Adrenal gland (tissue), 5 donors: ENCODE measurements at regions not wholly inside any gene's neighbourhood (a gene's known extent, or its start where the extent isn't known, plus 50 kb on each side); places are given as distances from the start of the nearest gene placed in this dataset.

ENCODE experiments used
- POLR2A ChIP-seq, 2 donors: fragments of 450-650 bp; IDR thresholded peaks; one replicate each; pipeline ENCODE4 v1.6.1; 2017; ENCODE audit warnings: antibody characterized with exemption in 2 of 2, mild to moderate bottlenecking in 2 of 2, moderate library complexity in 1 of 2
- TF ChIP-seq, protein P1 (sequence below), 6 experiments: fragments of 450-650 bp in 4 of 6; fragments of 200-600 bp in 2 of 6; sonication (generic) in 1 of 6; IDR thresholded peaks; 1 replicate in 5 of 6; 2 replicates in 1 of 6; pipeline versions ENCODE4 v1.5.1 to v1.8.0; 2016 to 2021; ENCODE audit warnings: antibody characterized with exemption in 6 of 6, mild to moderate bottlenecking in 2 of 6, moderate library complexity in 1 of 6
- donor health status: DM: no; HTN: no; CAD: no.

DNA sequence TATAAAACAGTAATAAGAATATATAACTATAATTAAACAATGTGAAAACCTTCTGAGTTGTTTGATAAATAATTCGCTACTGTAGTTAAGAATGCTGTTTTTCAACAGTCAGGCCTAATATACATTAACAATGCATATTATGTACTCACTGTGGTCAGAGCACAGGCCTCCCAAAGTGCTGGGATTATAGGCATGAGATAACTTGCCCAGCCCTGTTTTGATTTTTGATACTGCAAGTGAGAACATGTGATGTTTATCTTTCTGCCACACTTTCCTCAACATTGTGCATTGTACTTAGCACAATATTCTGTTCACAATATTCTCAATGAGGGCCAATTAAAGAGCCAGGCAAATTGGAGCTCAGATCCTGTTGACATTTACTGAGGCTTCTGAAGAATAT is 274.5 kb upstream of the RARB start:
- no peak for TF ChIP-seq POLR2A (IDR thresholded peaks at IDR 0.05)
- TF ChIP-seq, protein P1, sequence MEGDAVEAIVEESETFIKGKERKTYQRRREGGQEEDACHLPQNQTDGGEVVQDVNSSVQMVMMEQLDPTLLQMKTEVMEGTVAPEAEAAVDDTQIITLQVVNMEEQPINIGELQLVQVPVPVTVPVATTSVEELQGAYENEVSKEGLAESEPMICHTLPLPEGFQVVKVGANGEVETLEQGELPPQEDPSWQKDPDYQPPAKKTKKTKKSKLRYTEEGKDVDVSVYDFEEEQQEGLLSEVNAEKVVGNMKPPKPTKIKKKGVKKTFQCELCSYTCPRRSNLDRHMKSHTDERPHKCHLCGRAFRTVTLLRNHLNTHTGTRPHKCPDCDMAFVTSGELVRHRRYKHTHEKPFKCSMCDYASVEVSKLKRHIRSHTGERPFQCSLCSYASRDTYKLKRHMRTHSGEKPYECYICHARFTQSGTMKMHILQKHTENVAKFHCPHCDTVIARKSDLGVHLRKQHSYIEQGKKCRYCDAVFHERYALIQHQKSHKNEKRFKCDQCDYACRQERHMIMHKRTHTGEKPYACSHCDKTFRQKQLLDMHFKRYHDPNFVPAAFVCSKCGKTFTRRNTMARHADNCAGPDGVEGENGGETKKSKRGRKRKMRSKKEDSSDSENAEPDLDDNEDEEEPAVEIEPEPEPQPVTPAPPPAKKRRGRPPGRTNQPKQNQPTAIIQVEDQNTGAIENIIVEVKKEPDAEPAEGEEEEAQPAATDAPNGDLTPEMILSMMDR (IDR thresholded peaks at IDR 0.05) = no peak
